ENCODE measurements at regions not wholly inside any gene's neighbourhood (a gene's known extent, or its start where the extent isn't known, plus 50 kb on each side); places are given as distances from the start of the nearest gene placed in this dataset.

GRCh38 chr7:17586711-17587110 is 288.3 kb downstream of the AHR start:
- TF ChIP-seq, protein P1, sequence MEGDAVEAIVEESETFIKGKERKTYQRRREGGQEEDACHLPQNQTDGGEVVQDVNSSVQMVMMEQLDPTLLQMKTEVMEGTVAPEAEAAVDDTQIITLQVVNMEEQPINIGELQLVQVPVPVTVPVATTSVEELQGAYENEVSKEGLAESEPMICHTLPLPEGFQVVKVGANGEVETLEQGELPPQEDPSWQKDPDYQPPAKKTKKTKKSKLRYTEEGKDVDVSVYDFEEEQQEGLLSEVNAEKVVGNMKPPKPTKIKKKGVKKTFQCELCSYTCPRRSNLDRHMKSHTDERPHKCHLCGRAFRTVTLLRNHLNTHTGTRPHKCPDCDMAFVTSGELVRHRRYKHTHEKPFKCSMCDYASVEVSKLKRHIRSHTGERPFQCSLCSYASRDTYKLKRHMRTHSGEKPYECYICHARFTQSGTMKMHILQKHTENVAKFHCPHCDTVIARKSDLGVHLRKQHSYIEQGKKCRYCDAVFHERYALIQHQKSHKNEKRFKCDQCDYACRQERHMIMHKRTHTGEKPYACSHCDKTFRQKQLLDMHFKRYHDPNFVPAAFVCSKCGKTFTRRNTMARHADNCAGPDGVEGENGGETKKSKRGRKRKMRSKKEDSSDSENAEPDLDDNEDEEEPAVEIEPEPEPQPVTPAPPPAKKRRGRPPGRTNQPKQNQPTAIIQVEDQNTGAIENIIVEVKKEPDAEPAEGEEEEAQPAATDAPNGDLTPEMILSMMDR (IDR thresholded peaks at IDR 0.05): no peak
- DNase-seq (ENCODE audit: low spot score in 2 of 2): no peak
- Histone ChIP-seq H3K27ac (no peak overlapping the region), H3K36me3 (no peaks in the 10 kb centered on the region), H3K9me3 (no peaks in the 10 kb centered on the region), H3K4me3 (no peak overlapping the region), H3K27me3 (no peaks in the 10 kb centered on the region), H3K4me1 (no peaks in the 10 kb centered on the region)
- intact Hi-C loops (cut with DNase I): loop anchor here (1.0 kb wide), 1 partner anchor 45 kb away; no protein-coding TSS in a partner anchor

GRCh38 chr7:17588730-17589129 is 290.3 kb downstream of the AHR start:
- Histone ChIP-seq H3K36me3 (no peaks in the 10 kb centered on the region), H3K27me3 (no peaks in the 10 kb centered on the region), H3K9me3 (no peaks in the 10 kb centered on the region), H3K4me1 (no peaks in the 10 kb centered on the region), H3K27ac (no peak overlapping the region), H3K4me3 (no peak overlapping the region)
- TF ChIP-seq, protein P1 (IDR thresholded peaks at IDR 0.05): no peak
- no peak for DNase-seq (ENCODE audit: low spot score in 2 of 2)
- intact Hi-C loops (cut with DNase I): no loop called here

- TF ChIP-seq, protein P1 (IDR thresholded peaks at IDR 0.05): no peak
- no peak overlapping the region for H3K4me3 ChIP-seq
- H3K4me1 ChIP-seq: no peaks in the 10 kb centered on the region
- H3K27me3 ChIP-seq: no peaks in the 10 kb centered on the region
- intact Hi-C loops (cut with DNase I): no loop called here
- no peak for DNase-seq (ENCODE audit: low spot score in 2 of 2)
- no peaks in the 10 kb centered on the region for H3K36me3 ChIP-seq
- no peak overlapping the region for H3K27ac ChIP-seq
- no peaks in the 10 kb centered on the region for H3K9me3 ChIP-seq
These were observed 291.2 kb downstream of the AHR start for GRCh38 chr7:17589671-17590070.

DNA sequence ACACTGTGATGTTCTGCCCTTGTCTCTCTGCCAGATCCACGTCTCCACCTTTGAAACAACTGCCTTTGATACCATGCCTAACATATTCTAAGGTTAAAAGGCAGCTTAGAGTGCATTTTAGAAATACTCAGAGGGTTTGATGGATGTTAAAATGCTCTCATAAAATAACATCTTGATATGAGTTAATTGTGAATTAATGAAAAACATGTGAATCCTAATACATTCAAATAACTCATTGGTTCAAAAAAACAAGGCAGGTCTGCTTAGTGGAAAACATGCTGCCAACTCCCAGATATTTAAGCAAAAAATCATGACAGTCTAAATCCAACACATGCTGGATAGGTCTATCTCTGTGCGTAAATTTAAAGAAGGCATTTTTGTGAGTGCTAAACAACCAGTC is 291.8 kb downstream of the AHR start:
- Histone ChIP-seq H3K9me3 (no peaks in the 10 kb centered on the region), H3K27me3 (no peaks in the 10 kb centered on the region), H3K4me1 (no peaks in the 10 kb centered on the region), H3K27ac (no peak overlapping the region), H3K4me3 (no peak overlapping the region), H3K36me3 (no peaks in the 10 kb centered on the region)
- TF ChIP-seq, protein P1 (IDR thresholded peaks at IDR 0.05): no peak
- DNase-seq (ENCODE audit: low spot score in 2 of 2): no peak
- intact Hi-C loops (cut with DNase I): no loop called here

- Histone ChIP-seq H3K27me3 (no peaks in the 10 kb centered on the region), H3K4me3 (no peak overlapping the region), H3K9me3 (no peaks in the 10 kb centered on the region), H3K36me3 (no peaks in the 10 kb centered on the region), H3K4me1 (no peaks in the 10 kb centered on the region), H3K27ac (no peak overlapping the region)
- intact Hi-C loops (cut with DNase I): no loop called here
- no peak for DNase-seq (ENCODE audit: low spot score in 2 of 2)
- TF ChIP-seq, protein P1 (IDR thresholded peaks at IDR 0.05): no peak
These were observed 295.5 kb downstream of the AHR start for GRCh38 chr7:17593819-17594419.

- intact Hi-C loops (cut with DNase I): no loop called here
- Histone ChIP-seq H3K4me3 (no peak overlapping the region), H3K27ac (no peak overlapping the region), H3K9me3 (no peaks in the 10 kb centered on the region), H3K4me1 (peaks cover 0 to 4% of the 10 kb centered on the region in 2 donors), H3K27me3 (no peaks in the 10 kb centered on the region), H3K36me3 (no peaks in the 10 kb centered on the region)
- TF ChIP-seq, protein P1 (IDR thresholded peaks at IDR 0.05): no peak
- DNase-seq (ENCODE audit: low spot score in 2 of 2): no peak
These were observed 297.1 kb downstream of the AHR start for GRCh38 chr7:17595546-17595945.

Measured in ascending aorta (tissue), 2 donors.